Upper lobe of right lung (tissue), 1 donor: ENCODE measurements at regions not wholly inside any gene's neighbourhood (a gene's known extent, or its start where the extent isn't known, plus 50 kb on each side); places are given as distances from the start of the nearest gene placed in this dataset.

ENCODE experiments used
- ATAC-seq: fragments of 200-7000 bp; cut with Tn5 transposase; one replicate; pipeline ENCODE4 v1.9.1; 2020; ENCODE audit warnings: mild to moderate bottlenecking, moderate library complexity
- DNase-seq: peaks from one replicate; pipeline ENCODE4 v3.0.0-alpha.2; 2020
- H3K27ac ChIP-seq: fragments of 200-600 bp; one replicate; pipeline ENCODE4 v1.8.0; 2022
- H3K27me3 ChIP-seq: fragments of 200-600 bp; one replicate; pipeline ENCODE4 v1.8.0; 2022; ENCODE audit warnings: mild to moderate bottlenecking
- H3K36me3 ChIP-seq: fragments of 200-600 bp; one replicate; pipeline ENCODE4 v1.8.0; 2022
- H3K4me1 ChIP-seq: fragments of 200-600 bp; one replicate; pipeline ENCODE4 v1.8.0; 2022
- H3K4me3 ChIP-seq: fragments of 200-600 bp; one replicate; pipeline ENCODE4 v1.8.0; 2022; ENCODE audit warnings: mild to moderate bottlenecking
- H3K9me3 ChIP-seq: fragments of 200-600 bp; one replicate; pipeline ENCODE4 v1.8.0; 2022
- CTCF ChIP-seq: fragments of 200-600 bp; IDR thresholded peaks from one replicate; pipeline ENCODE4 v1.8.0; 2022; ENCODE audit warnings: antibody characterized with exemption
- intact Hi-C: fragments of 100-400 bp; cut with DNase I; formaldehyde crosslinking; loops from one replicate; pipeline ENCODE4 v1.11.0; 2022
- donor health status: DM: no; HTN: yes; CAD: no; lungs with severe emphysema.

- intact Hi-C loops = no loop called here
- H3K36me3 ChIP-seq = no peaks in the 10 kb centered on the region
- H3K4me1 ChIP-seq = no peaks in the 10 kb centered on the region
- no peak overlapping the region for H3K4me3 ChIP-seq
- TF ChIP-seq CTCF = no peak
- H3K27me3 ChIP-seq = no peaks in the 10 kb centered on the region
- DNase-seq (no peak), ATAC-seq (no peak)
- H3K27ac ChIP-seq = no peak overlapping the region
- no peaks in the 10 kb centered on the region for H3K9me3 ChIP-seq
Observed at GRCh38 chr2:216947055-216947454, 87.2 kb upstream of the TNP1 start.

DNA sequence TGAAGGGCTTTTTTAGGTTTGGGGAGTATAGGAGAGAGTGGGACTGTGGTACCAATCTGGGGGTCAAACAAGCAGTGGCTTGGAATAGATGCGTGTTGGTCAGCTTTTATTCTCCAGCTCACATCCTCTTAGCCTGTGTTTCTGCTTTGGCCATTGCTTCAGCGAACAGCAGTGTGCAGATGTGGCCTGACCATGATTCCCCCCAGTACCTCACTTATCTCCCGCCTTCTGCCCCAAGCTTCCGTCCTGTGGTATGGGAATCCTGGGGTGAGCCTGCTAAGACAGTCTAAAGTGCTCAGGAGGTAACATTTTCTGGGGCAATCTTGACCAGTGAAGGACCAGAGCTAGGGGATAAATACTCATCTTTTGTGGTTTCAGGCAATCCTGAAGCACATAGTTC, 84.9 kb upstream of the TNP1 start:
- intact Hi-C loops = no loop called here
- H3K36me3 ChIP-seq = no peaks in the 10 kb centered on the region
- ATAC-seq (no peak), DNase-seq (no peak)
- H3K27ac ChIP-seq = no peak overlapping the region
- H3K4me3 ChIP-seq = no peak overlapping the region
- H3K4me1 ChIP-seq = no peaks in the 10 kb centered on the region
- no peak for TF ChIP-seq CTCF
- no peaks in the 10 kb centered on the region for H3K9me3 ChIP-seq
- no peaks in the 10 kb centered on the region for H3K27me3 ChIP-seq

DNA sequence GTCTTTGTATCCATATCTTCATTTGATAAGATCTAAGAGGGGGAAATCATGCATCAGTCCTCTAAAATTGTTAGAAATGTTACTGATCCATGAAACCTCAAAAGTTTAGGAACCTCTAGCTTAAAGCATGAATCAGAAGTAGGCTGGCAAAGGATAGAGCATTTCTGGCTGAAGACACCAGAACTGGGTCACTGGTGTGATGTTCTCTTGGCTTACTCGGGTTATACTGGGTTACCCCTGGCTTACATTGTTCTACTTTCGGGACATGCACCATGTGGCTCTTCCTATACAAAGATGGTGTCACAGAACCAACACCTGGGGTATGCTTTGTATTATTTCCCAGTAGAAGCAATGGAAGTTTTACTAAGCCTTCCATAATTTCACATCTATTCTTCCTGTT, 83.2 kb upstream of the TNP1 start:
- no peaks in the 10 kb centered on the region for H3K4me1 ChIP-seq
- H3K27ac ChIP-seq = no peak overlapping the region
- intact Hi-C loops = no loop called here
- DNase-seq (no peak), ATAC-seq (no peak)
- H3K9me3 ChIP-seq = no peaks in the 10 kb centered on the region
- no peaks in the 10 kb centered on the region for H3K36me3 ChIP-seq
- no peaks in the 10 kb centered on the region for H3K27me3 ChIP-seq
- no peak for TF ChIP-seq CTCF
- no peak overlapping the region for H3K4me3 ChIP-seq

- H3K27ac ChIP-seq = no peak overlapping the region
- no peaks in the 10 kb centered on the region for H3K9me3 ChIP-seq
- TF ChIP-seq CTCF = no peak
- no peaks in the 10 kb centered on the region for H3K36me3 ChIP-seq
- DNase-seq = no peak
- H3K4me1 ChIP-seq = no peaks in the 10 kb centered on the region
- H3K4me3 ChIP-seq = no peak overlapping the region
- no peaks in the 10 kb centered on the region for H3K27me3 ChIP-seq
- ATAC-seq = no peak
- intact Hi-C loops = no loop called here
Observed at GRCh38 chr2:216942465-216942864, 82.6 kb upstream of the TNP1 start.

- no peaks in the 10 kb centered on the region for H3K4me1 ChIP-seq
- DNase-seq = no peak
- H3K27me3 ChIP-seq = no peaks in the 10 kb centered on the region
- no peak for TF ChIP-seq CTCF
- no peaks in the 10 kb centered on the region for H3K36me3 ChIP-seq
- no peak overlapping the region for H3K27ac ChIP-seq
- no peak overlapping the region for H3K4me3 ChIP-seq
- intact Hi-C loops = no loop called here
- no peaks in the 10 kb centered on the region for H3K9me3 ChIP-seq
- no peak for ATAC-seq
Observed at GRCh38 chr2:216942016-216942415, 82.2 kb upstream of the TNP1 start.

DNA sequence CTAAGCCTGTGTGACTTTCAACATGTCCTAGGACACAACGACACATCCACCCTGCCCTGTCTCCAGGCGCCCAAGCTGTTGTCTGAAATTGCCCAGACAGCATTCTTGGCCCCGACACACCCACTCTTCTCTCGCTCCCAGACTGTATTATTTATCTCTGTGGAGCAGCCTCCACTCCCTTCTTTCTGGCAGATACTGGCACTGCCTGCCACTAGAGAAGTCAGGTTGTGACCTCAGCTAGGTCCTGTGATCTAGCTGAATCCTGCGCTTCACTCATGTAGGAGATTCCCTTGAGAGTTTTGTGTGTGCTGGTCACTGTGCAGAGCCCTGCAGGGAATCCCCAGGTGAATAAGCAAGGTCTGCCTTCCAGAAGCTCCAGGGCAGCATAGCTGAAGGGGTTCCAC, 77.1 kb upstream of the TNP1 start:
- ATAC-seq (peak; percentile 56), DNase-seq (no peak)
- Histone ChIP-seq H3K4me3 (no peak overlapping the region), H3K27me3 (no peaks in the 10 kb centered on the region), H3K36me3 (no peaks in the 10 kb centered on the region), H3K27ac (no peak overlapping the region), H3K4me1 (no peaks in the 10 kb centered on the region), H3K9me3 (no peaks in the 10 kb centered on the region)
- intact Hi-C loops = no loop called here
- TF ChIP-seq CTCF = no peak
